Ovary (tissue), 3 donors: ENCODE measurements at regions not wholly inside any gene's neighbourhood (a gene's known extent, or its start where the extent isn't known, plus 50 kb on each side); places are given as distances from the start of the nearest gene placed in this dataset.

ENCODE experiments used
- EP300 ChIP-seq: sonication (generic); formaldehyde crosslinking; IDR thresholded peaks from one replicate; pipeline ENCODE4 v1.6.1; 2017; ENCODE audit warnings: antibody characterized with exemption
- POLR2A ChIP-seq: fragments of 450-650 bp; IDR thresholded peaks from one replicate; pipeline ENCODE4 v1.6.1; 2017; ENCODE audit warnings: antibody characterized with exemption, mild to moderate bottlenecking, moderate library complexity
- TF ChIP-seq, protein P1 (sequence below), 3 donors: fragments of 450-650 bp in 2 of 3; fragments of 200-600 bp in 1 of 3; IDR thresholded peaks; one replicate each; pipeline versions ENCODE4 v1.5.1 to v1.8.0; 2016 to 2022; ENCODE audit warnings: antibody characterized with exemption in 3 of 3, mild to moderate bottlenecking in 1 of 3
- donor health status: DM: no; HTN: no; CAD: no.

DNA sequence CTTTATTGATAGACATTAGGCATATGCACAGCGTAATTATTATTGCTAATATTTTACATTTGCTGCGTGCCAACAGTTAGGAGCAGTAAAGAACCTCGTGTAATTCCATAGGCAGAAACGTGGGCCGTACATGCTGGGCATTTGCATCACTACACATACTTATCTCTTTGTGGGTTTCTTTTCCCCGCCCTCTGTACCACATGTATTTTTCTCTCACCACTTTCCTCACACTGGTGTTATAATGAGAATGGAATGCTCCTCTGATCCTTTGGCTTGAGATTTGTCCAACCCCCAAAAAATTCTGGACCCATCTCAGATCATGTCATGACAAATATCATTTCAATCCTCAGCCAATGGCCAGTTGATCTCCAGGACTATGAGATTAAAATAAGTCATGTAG, 1952.6 kb upstream of the WWC1 start:
- TF ChIP-seq, protein P1, sequence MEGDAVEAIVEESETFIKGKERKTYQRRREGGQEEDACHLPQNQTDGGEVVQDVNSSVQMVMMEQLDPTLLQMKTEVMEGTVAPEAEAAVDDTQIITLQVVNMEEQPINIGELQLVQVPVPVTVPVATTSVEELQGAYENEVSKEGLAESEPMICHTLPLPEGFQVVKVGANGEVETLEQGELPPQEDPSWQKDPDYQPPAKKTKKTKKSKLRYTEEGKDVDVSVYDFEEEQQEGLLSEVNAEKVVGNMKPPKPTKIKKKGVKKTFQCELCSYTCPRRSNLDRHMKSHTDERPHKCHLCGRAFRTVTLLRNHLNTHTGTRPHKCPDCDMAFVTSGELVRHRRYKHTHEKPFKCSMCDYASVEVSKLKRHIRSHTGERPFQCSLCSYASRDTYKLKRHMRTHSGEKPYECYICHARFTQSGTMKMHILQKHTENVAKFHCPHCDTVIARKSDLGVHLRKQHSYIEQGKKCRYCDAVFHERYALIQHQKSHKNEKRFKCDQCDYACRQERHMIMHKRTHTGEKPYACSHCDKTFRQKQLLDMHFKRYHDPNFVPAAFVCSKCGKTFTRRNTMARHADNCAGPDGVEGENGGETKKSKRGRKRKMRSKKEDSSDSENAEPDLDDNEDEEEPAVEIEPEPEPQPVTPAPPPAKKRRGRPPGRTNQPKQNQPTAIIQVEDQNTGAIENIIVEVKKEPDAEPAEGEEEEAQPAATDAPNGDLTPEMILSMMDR (IDR thresholded peaks at IDR 0.05), result no peak
- TF ChIP-seq POLR2A, result no peak
- TF ChIP-seq EP300, result no peak
